ENCODE measurements at regions not wholly inside any gene's neighbourhood (a gene's known extent, or its start where the extent isn't known, plus 50 kb on each side); places are given as distances from the start of the nearest gene placed in this dataset.

DNA sequence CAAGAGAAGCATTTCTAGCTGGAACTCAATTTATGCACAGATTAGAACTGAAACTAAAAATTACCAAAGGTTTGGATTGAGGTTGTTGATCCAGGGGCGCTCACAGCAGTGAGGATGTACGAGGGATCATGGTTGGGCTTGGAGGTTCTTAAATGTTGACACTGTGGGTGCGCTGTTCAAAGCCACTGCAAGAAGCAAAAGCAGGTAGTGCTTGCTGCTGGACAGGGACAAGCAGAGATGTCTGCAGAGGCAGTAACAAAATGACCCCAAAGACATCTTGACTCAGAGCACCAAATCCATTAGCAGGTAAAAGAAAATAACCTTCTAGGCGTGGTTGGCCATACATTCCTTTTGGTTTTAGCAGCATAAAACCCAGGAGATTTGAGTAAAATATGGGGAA is 468.4 kb downstream of the ZSWIM6 start:
- DNase-seq = no peak

DNA sequence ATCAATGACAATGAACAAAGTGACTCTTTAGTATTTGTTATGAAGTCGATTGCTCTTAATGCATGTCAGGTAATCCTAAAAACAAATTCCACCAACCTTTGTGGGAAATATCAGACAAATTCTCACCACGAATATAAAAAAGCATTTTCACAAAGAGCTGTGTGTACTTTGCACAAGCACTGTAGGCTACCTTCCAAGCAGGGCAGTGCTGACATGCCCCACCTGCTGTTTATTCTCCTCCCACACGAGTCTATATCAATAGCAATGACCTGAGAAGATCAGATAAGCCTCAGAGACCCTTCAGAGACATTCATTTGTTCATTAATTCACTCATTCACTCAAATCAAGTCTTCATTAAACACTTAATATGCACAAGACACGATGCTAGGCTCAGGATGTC is 469.1 kb downstream of the ZSWIM6 start:
- DNase-seq = no peak

DNA sequence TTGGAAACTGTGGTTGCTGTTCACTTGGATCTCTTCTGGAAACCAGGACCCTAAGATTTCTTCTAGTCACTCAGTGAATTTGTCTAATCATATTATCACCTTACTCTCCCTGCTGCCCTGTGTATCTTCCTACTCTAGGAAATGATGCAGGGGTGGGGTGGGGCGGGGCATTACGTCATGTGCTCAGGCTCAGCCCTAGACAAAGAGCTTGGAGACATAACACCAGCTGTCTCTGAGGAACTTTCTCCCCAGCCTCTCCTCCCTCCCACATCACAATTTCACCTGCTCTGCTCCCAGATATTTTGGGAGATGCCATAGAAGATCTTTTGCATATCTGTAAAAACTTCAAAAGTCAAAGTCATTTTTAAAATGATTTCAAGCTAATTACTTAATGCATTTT is 470.4 kb downstream of the ZSWIM6 start:
- DNase-seq = no peak

DNA sequence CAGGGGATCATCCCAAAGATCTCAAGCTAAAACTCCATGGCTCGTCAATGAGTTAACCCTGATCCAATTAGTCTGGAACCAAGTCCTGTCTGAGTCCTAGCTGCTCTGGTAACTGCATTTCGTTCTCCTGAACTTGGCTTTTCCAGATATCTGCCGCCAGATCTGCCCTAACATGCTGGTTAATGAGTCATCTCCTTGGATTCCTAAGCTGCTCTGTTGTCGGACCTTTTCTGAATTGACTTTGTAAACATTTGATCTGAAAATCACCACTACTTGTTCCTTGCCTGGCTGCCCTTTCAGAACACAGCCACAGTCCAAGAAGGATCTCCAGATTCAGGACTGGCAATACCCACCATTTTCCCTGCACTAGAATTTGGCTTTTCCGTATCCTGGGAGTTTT is 473.0 kb downstream of the ZSWIM6 start:
- DNase-seq = no peak

DNA sequence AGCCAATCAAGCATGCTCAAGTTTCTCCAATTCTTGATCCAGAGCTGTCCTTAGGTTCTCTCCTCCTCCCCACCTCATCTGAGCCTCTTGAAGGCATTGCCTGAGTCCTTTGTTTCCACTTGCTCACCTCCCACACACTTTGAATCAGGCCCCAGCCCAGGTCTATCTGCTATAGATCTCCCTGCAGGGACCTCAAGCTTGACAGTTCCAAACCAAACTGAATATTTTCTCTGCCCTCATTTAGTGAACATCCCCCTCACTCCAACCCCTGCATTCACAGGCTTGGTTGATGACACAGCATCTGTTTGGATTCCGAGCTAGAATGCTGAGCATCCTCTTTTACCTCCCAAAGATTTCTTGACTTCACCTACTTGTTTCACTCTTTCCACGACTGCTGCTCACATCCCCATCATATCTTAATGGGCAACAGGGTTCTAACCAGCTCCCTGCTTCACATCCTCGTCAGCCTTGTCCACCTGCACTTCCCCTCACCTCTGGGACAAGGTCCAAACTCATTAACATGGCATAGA is 474.5 kb downstream of the ZSWIM6 start:
- DNase-seq = no peak

- DNase-seq = no peak
Measured at GRCh38 chr5:61808091-61808490, 476.0 kb downstream of the ZSWIM6 start.

GRCh38 chr5:61808909-61809308 is 476.9 kb downstream of the ZSWIM6 start:
- no peak for DNase-seq

- DNase-seq = no peak
Measured at GRCh38 chr5:61809651-61810050, 477.6 kb downstream of the ZSWIM6 start.

DNA sequence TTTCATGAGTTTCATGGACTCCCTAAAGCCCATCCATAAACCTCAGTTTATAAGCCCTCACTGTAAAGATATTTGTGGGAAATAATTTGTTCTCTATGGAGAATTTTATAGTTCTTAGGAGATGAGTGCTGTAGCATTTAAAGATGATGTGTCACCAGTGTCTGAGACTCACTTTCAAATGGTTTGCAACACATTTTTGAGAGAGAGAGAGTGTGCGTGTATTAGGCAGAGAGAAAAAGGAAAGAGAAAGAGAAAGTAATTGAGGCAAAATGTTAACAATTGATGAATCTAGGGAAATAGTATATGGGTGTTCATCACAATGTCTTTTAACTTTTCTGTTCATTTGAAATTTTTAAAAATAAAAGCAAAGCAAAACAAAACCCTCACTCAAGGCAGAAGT is 479.0 kb downstream of the ZSWIM6 start:
- DNase-seq = no peak

- no peak for DNase-seq
Measured at GRCh38 chr5:61813361-61813760, 481.3 kb downstream of the ZSWIM6 start.

GRCh38 chr5:61815339-61815738 is 483.3 kb downstream of the ZSWIM6 start:
- no peak for DNase-seq

GRCh38 chr5:61816146-61816545 is 484.1 kb downstream of the ZSWIM6 start:
- no peak for DNase-seq

GRCh38 chr5:61816585-61817450 is 484.8 kb downstream of the ZSWIM6 start:
- DNase-seq = no peak

DNA sequence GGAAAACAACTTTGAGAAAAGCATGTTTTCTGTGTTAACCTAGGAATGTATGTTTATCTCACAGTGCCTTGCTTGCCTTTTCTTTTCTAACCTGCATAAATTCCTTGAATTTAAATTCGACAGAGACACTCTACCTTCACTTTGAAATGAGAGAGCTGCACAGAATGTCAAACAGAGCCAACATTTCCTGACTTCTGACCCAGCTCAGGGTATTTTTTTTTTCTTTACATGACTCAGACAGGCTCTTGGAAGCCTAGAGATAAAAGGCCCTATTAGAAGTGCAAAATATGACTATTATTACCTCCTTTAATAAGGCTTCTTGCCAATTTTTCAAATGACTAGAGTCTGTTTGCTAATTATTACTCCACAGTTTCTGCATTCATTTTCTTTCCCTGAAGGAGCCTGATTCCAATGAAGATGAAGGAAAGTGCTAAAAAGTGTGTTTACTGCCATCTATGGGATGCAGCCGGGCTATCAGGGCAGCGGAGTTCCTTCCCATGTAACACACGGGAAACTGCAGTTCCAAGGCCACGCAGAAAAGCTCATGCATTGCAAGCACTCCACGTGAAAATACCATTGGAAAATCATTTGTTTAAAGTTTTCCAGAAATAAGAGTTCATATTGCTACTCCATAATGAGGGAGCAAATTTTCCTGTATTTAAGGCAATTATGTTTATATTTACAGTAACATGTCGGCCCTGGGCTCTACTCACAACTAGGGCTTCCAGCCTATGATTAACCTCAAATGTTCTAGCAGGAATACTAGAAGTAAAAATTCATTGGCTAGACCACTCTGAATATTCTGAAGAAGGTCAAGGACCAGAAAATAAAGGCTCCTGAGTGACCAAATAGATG is 485.6 kb downstream of the ZSWIM6 start:
- no peak for DNase-seq

GRCh38 chr5:61820836-61821235 is 485.2 kb upstream of the KIF2A start:
- no peak for DNase-seq

- no peak for DNase-seq
Measured at GRCh38 chr5:61821561-61821960, 484.4 kb upstream of the KIF2A start.

- DNase-seq = no peak
Measured at GRCh38 chr5:61822584-61822983, 483.4 kb upstream of the KIF2A start.

DNA sequence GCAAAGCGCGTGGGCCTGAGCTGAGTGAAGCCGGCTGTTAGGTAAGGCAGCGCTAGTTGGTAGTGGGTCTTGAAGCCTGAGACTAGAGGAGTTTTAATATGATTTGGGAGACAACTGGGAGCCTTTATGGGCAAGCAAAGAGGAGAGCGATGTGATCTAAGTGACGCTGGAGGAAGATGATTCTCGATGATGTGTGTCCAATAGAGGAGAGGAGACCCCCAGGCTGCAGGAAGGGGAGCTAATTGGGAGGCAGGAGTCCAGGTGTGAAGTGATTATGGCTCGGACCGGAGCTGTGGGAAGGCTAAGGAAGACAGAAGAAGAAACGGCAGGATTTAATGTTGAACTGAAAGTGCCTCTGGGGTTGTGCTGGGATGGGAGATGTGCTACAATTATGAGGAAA is 482.9 kb upstream of the KIF2A start:
- DNase-seq = no peak

DNA sequence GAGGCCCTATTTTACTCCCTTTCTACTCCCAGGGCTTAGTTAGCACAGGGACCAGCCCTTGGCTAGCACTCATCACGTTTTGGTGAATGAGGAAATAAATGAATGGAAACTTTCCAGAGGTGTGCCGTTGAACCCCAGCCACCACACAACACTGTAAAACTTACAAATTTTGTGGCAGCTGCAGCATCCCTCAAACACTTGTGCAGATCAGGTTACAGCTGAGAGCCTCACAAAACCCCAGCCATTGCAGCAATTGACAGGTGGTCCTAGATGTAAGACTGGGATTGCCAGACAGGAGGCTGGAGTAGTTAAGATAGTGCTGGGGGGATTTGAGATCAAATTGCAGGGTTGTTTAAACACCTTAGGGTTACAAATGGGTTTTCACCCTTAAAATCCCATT is 482.2 kb upstream of the KIF2A start:
- DNase-seq = no peak

DNA sequence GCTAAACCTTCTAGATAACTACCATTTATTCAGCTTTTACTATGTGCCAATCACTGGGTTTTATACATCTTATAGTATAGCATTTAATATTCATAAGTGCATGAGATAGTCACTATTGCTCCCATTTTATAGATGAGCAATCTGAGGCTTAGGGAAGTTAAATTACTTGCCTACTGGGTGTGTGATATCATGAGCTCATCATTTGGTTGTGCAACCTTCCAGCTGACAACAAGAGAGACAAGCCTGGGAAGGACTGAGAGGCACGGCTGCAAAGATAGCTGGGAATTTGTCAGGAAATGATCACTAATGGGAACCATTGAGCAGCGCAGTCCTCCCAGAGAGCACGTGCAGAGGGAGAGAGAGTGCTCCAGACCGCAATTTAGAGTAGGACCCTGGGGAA is 481.6 kb upstream of the KIF2A start:
- DNase-seq = no peak

GRCh38 chr5:61827445-61827975 is 478.5 kb upstream of the KIF2A start:
- no peak for DNase-seq

GRCh38 chr5:61828856-61829255 is 477.1 kb upstream of the KIF2A start:
- no peak for DNase-seq

DNA sequence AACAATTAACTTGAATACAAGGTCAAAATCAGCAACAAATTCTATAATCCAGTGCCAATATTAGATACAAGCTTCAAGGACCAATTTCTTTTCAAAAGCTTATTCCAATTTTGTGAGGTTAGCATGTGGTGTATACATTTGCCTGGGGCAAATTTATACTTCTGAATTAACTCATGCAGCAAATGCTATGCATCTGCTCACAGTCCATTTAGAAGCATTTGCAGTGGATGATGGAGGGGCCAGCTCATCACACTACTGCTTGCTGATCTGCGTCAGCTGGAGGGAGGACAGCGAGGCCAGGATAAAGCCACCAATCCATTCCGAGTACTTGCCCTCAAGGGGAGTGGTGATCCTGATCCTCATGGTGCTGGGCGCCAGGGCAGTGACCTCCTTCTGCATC is 474.3 kb upstream of the KIF2A start:
- DNase-seq = no peak

DNA sequence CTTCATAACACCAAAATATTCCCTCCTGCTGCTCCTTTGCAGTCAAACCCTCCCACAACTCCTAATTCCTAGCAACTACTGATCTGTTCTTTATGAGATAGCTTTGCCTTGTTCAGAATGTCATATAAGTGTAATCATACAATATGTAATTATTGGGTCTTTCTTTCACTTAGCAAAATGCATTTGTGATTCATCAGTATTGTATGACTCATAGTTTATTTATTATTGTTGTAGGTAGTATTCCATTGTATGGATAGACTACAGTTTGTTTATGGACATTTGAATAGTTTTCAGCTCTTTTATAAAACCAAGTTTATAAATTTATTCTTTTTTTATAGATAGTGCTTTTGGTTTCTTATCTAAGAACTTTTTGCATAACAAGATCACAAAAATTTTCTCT is 468.2 kb upstream of the KIF2A start:
- no peak for DNase-seq
